ENCODE measurements at regions not wholly inside any gene's neighbourhood (a gene's known extent, or its start where the extent isn't known, plus 50 kb on each side); places are given as distances from the start of the nearest gene placed in this dataset.

GRCh38 chr20:12159261-12159660, 241.6 kb downstream of the BTBD3 start:
- TF ChIP-seq CTCF (IDR thresholded peaks at IDR 0.05): no peak
- TF ChIP-seq POLR2A (IDR thresholded peaks at IDR 0.05): no peak
- TF ChIP-seq EP300 (IDR thresholded peaks at IDR 0.05): no peak

Measured in tibial nerve (tissue), 4 donors.